Spleen (tissue), 11 donors: ENCODE measurements at regions not wholly inside any gene's neighbourhood (a gene's known extent, or its start where the extent isn't known, plus 50 kb on each side); places are given as distances from the start of the nearest gene placed in this dataset.
A peak's percentile ranks its signal among the peaks of the same experiment; 100 is the strongest.

ENCODE experiments used
- DNase-seq: peaks from one replicate; pipeline ENCODE4 v3.0.0-alpha.2; 2020
- H3K27ac ChIP-seq, 8 donors: fragments of 200-600 bp; sonication (generic) in 7 of 8; 1 replicate in 4 of 8; 2 replicates in 4 of 8; pipeline versions ENCODE4 v1.5.0 to v1.8.0; 2016 to 2021; ENCODE audit warnings: inconsistent platforms in 4 of 8, mild to moderate bottlenecking in 4 of 8, moderate library complexity in 1 of 8
- H3K27me3 ChIP-seq, 7 donors: fragments of 200-600 bp; sonication (generic) in 6 of 7; replicated peaks in 1 of 7; 1 replicate in 4 of 7; 2 replicates in 3 of 7; pipeline versions ENCODE4 v1.5.0 to v1.8.0; 2016 to 2021; ENCODE audit warnings: inconsistent platforms in 3 of 7, mild to moderate bottlenecking in 1 of 7
- H3K36me3 ChIP-seq, 6 donors: fragments of 200-600 bp; sonication (generic) in 5 of 6; 1 replicate in 4 of 6; 2 replicates in 2 of 6; pipeline versions ENCODE4 v1.5.0 to v1.8.0; 2016 to 2021; ENCODE audit warnings: inconsistent platforms in 2 of 6
- H3K4me1 ChIP-seq, 6 donors: fragments of 200-600 bp; sonication (generic) in 5 of 6; 1 replicate in 3 of 6; 2 replicates in 3 of 6; pipeline versions ENCODE4 v1.5.0 to v1.8.0; 2016 to 2021; ENCODE audit warnings: inconsistent platforms in 3 of 6
- H3K4me3 ChIP-seq, 8 donors: fragments of 200-600 bp; sonication (generic) in 7 of 8; 1 replicate in 4 of 8; 2 replicates in 4 of 8; pipeline versions ENCODE4 v1.5.0 to v1.8.0; 2016 to 2021; ENCODE audit warnings: inconsistent platforms in 4 of 8, mild to moderate bottlenecking in 4 of 8, moderate library complexity in 2 of 8
- H3K9me3 ChIP-seq, 8 donors: fragments of 200-600 bp; sonication (generic) in 7 of 8; 1 replicate in 4 of 8; 2 replicates in 4 of 8; pipeline versions ENCODE4 v1.5.0 to v1.8.0; 2016 to 2021; ENCODE audit warnings: inconsistent platforms in 4 of 8
- CTCF ChIP-seq, 11 experiments: fragments of 200-600 bp in 7 of 11; fragments of 450-650 bp in 4 of 11; sonication (generic) in 4 of 11; IDR thresholded peaks in 8 of 11; conservative IDR thresholded peaks in 3 of 11; 1 replicate in 7 of 11; 2 replicates in 4 of 11; pipeline versions ENCODE4 v1.4.0 to v1.8.0; 2016 to 2021; ENCODE audit warnings: antibody characterized with exemption in 11 of 11, inconsistent platforms in 4 of 11, mild to moderate bottlenecking in 1 of 11
- POLR2A ChIP-seq, 3 donors: fragments of 450-650 bp; IDR thresholded peaks; one replicate each; pipeline ENCODE4 v1.5.1; 2017; ENCODE audit warnings: antibody characterized with exemption in 3 of 3, mild to moderate bottlenecking in 1 of 3
- POLR2AphosphoS5 ChIP-seq, 3 donors: sonication (generic); formaldehyde crosslinking; IDR thresholded peaks; one replicate each; pipeline ENCODE4 v1.5.1; 2017; ENCODE audit warnings: antibody characterized with exemption in 3 of 3
- WGBS, 5 donors: extraction: QIAGEN DNeasy Blood & Tissue Kit in 3 of 5; methylation state at CpG; one replicate each; pipeline versions ENCODE4 v1.1.5 to v1.1.7; 2013 to 2018; 5-methylcytosine and 5-hydroxymethylcytosine counted together
- intact Hi-C: fragments of 100-400 bp; cut with DNase I; formaldehyde crosslinking; loops from one replicate; pipeline ENCODE4 v1.15.0; 2023; ENCODE audit warnings: low total_unique reads
- donor health status: healthy with polysubstance abuse.
- donor health status: DM: no; HTN: no; CAD: no; lungs with moderate emphysema.
- donor health status: DM: no; HTN: no; CAD: no.
- donor health status: Bipolar disorder and iron deficiency.
- donor health status: healthy.
- donor health status: DM: no; HTN: no; CAD: no.
- donor health status: DM: yes; HTN: yes; CAD: no.

GRCh38 chr2:111706481-111707001, 177.5 kb downstream of the ANAPC1 start:
- WGBS, 5 donors, result 82 to 89% (median 85%) methylated on average over 9 of the region's 9 CpGs
- peaks cover 7 to 31% (median 16%) of the 10 kb centered on the region in 6 donors for H3K4me1 ChIP-seq
- H3K27ac ChIP-seq, result peak overlapping the region in 3 of 8 donors; percentile 34 to 62 (median 45)
- H3K9me3 ChIP-seq, result no peaks in the 10 kb centered on the region
- H3K4me3 ChIP-seq, result no peak overlapping the region
- TF ChIP-seq POLR2A (IDR thresholded peaks at IDR 0.05) (no peak), POLR2AphosphoS5 (IDR thresholded peaks at IDR 0.05) (no peak), CTCF (IDR thresholded peaks at IDR 0.05 in 8 of 11, conservative IDR thresholded peaks at IDR 0.05 in 3 of 11) (no peak)
- DNase-seq, result no peak
- intact Hi-C loops, result no loop called here
- H3K36me3 ChIP-seq, result no peaks in the 10 kb centered on the region
- H3K27me3 ChIP-seq, result no peaks in the 10 kb centered on the region

GRCh38 chr2:111707700-111708099, 176.3 kb downstream of the ANAPC1 start:
- H3K27ac ChIP-seq, result no peak overlapping the region
- no peaks in the 10 kb centered on the region for H3K36me3 ChIP-seq
- WGBS, 5 donors, result 84 to 93% (median 87%) methylated on average over 7 of the region's 7 CpGs
- TF ChIP-seq POLR2AphosphoS5 (IDR thresholded peaks at IDR 0.05), result no peak
- TF ChIP-seq CTCF (IDR thresholded peaks at IDR 0.05 in 8 of 11, conservative IDR thresholded peaks at IDR 0.05 in 3 of 11), result no peak
- TF ChIP-seq POLR2A (IDR thresholded peaks at IDR 0.05), result no peak
- H3K27me3 ChIP-seq, result no peaks in the 10 kb centered on the region
- intact Hi-C loops, result no loop called here
- H3K4me3 ChIP-seq, result no peak overlapping the region
- no peak for DNase-seq
- H3K4me1 ChIP-seq, result peaks cover 0 to 20% (median 6%) of the 10 kb centered on the region in 6 donors
- H3K9me3 ChIP-seq, result no peaks in the 10 kb centered on the region

- Histone ChIP-seq H3K36me3 (no peaks in the 10 kb centered on the region), H3K9me3 (no peaks in the 10 kb centered on the region), H3K4me3 (no peak overlapping the region), H3K4me1 (peaks cover 0 to 18% (median 5%) of the 10 kb centered on the region in 6 donors), H3K27me3 (no peaks in the 10 kb centered on the region), H3K27ac (no peak overlapping the region)
- intact Hi-C loops, result no loop called here
- WGBS, 5 donors, result 72 to 86% (median 82%) methylated on average over 4 of the region's 4 CpGs
- DNase-seq, result no peak
- no peak for TF ChIP-seq POLR2A (IDR thresholded peaks at IDR 0.05)
- TF ChIP-seq POLR2AphosphoS5 (IDR thresholded peaks at IDR 0.05), result no peak
- no peak for TF ChIP-seq CTCF (IDR thresholded peaks at IDR 0.05 in 8 of 11, conservative IDR thresholded peaks at IDR 0.05 in 3 of 11)
Measured at GRCh38 chr2:111708476-111709180, 175.4 kb downstream of the ANAPC1 start.

GRCh38 chr2:111709321-111709720, 174.7 kb downstream of the ANAPC1 start:
- 84 to 93% (median 90%) methylated on average over 3 of the region's 3 CpGs for WGBS, 5 donors
- intact Hi-C loops, result no loop called here
- H3K4me1 ChIP-seq, result peaks cover 0 to 18% (median 5%) of the 10 kb centered on the region in 6 donors
- DNase-seq, result no peak
- H3K27me3 ChIP-seq, result no peaks in the 10 kb centered on the region
- H3K27ac ChIP-seq, result no peak overlapping the region
- no peak for TF ChIP-seq POLR2A (IDR thresholded peaks at IDR 0.05)
- TF ChIP-seq CTCF (IDR thresholded peaks at IDR 0.05 in 8 of 11, conservative IDR thresholded peaks at IDR 0.05 in 3 of 11), result no peak
- H3K4me3 ChIP-seq, result no peak overlapping the region
- no peaks in the 10 kb centered on the region for H3K9me3 ChIP-seq
- H3K36me3 ChIP-seq, result no peaks in the 10 kb centered on the region
